GM18517 (cell line): ENCODE measurements at regions not wholly inside any gene's neighbourhood (a gene's known extent, or its start where the extent isn't known, plus 50 kb on each side); places are given as distances from the start of the nearest gene placed in this dataset.

ENCODE experiments used
- ATAC-seq: cut with Tn5 transposase; IDR thresholded peaks from one replicate; pipeline ENCODE4 v1.9.1; 2021; ENCODE audit warnings: mild to moderate bottlenecking, moderate library complexity; ENCODE audit not compliant: unreplicated experiment

DNA sequence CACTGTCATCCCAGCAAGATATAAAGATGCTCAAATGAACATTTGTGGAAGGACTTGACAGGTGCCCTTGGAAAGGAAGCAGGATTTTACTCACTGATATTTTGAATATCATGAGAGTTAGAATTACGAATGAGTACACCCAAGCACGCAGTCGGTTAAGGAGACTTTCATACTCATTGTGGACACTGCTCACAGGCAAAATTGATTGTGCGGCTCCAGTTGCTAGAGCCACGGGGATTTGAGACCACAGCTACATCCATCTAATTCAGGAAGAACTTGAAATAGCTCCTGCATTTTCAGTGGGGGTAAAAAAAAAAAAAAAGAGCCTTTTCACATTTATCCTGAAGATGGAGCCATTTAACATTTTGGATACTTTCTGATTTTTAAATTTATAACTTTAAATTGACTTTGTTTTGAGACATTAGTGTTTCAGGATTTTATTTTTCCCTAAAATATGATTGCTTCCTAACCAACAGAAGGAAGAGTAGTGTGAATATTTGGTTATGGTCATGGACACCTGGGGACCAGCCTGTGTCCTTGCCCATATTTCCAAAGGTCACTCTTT, 1080.1 kb upstream of the EEF2KMT start:
- no peak for ATAC-seq

DNA sequence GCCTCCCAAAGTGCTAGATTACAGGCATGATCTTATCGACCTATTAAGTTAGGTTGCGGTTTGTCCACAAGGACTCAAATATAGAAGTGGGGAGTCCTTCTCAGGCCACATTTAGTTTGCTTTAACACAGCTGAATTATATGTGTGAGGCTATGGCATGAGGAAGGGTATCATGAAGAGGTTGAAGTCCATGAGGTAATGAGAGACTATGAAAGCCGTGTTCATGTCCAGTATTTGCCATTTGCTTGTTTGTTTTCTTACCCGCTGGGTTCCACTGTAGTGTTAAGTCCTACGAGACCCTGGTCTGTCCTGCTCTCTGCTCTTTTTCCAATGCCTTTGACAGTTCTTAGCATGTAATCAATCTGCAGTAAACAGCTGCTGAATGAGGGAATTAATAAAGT, 1072.4 kb upstream of the EEF2KMT start:
- no peak for ATAC-seq

DNA sequence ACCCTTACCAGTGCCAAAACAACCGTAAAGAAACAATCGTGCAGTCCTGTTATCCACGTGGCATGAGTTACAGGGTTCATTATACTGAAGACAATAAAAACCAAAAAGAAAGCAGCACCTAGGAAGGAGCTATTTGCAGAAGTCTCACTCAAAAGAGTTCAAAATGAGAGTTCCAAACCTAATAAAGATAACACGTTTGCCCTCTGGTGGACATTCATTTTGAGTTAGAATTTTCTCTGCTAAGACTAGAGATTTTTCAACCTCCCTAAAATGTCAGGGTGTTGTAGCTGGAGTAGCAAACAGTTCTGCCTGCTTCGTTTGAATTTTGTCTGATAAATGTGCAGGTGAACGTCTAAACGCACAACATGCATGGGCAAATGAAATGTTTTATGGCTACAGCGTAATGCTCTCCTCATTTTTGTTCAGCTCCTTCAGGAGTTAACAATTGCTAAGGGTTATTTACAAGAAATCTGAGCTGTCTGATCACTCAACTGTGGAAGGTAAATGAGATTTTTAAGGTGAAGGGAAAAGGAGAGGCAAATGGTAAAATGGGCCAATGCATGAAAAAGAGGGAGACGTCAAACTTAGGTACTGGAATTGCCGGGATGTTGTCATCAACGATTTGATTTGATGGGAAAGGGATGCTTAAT, 1067.9 kb upstream of the EEF2KMT start:
- no peak for ATAC-seq

DNA sequence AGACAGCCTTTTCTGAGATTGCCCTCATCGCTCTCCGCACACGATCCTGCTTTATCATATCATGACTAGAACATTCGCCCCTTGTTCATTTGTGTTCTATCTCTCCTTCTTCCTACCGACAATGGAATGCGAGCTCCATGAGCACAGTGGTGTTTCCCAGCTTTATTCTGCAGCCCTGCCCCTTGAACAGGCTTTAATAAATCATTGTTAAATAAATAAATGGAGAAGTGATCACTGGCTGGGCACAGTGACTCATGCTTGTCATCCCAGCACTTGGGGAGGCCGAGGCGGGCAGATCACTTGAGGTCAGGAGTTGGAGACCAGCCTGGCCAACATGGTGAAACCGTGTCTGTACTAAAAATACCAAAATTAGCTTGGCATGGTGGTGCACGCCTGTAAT, 1063.3 kb upstream of the EEF2KMT start:
- ATAC-seq = no peak

DNA sequence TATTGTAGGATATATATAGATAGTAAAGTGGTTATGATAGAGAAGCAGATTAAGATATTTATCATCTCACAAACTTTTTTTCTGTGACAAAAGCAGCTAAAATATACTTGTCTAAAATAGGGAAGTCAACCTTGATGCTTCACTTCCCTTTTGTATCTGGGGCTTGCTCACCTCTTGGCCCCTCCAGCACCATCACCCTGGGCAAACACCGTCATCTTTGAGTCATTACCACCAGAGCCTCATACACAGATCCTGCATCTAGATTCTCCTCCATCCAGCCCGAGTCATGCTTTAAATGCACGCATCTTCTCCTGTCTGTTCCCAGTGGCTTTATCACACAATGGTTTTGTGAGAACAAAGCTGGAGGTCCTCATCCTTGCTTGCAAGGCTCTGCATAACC, 1062.7 kb upstream of the EEF2KMT start:
- no peak for ATAC-seq

DNA sequence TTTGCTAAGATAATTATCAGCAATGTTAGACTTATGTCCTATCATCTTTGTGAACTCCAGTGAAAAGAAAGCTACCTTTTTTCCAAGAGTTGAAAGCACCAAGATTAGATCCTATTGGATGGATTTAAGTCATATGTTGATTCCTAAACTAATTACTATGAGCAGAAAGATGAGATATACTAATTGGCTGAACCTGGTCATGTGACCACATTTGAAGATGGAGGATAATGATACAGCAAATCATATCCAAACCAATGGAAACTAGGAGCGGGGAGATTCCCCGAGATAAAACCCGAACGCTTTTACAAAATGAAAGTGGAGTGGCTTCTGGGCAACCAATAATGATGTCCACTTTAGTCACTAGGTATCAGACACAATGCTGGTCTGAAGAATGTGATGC, 1060.2 kb upstream of the EEF2KMT start:
- ATAC-seq = no peak

DNA sequence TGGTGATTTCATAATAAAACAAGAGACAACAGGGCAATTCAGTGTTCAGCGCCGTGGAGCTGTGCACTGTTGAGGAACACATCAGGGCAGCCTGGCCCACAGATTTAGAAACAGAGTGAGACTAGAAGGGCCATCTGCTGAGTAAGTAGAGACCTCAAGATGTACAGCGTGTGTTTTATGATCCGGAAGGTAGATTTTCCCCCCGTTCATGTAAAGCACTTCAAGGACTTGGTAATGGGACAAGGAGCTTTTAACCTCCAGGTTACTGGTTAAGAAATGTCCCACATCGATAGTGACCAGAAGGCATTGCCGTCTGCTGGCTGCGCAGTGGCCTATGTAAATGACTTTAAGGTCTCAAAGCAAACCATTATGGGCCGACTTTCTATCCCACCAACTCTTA, 1057.7 kb upstream of the EEF2KMT start:
- no peak for ATAC-seq

DNA sequence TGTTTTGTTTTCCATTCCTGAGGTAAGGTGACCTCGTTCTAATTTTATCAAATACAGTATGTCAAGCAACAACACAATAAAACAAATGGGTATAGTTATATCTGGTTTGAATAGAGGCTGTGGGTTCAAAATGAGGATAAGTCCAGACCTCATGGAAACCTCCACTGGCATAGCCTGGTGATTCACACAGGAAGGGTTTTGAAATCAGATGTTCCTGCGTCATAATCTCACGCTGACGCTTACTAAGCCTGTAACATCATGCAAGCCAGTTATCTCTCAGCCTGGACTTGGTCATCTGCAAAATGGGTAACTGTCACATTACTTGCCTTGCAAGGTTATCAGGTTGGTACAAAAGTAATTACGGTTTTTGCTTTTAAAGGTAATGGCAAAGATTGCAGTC, 1056.3 kb upstream of the EEF2KMT start:
- no peak for ATAC-seq

DNA sequence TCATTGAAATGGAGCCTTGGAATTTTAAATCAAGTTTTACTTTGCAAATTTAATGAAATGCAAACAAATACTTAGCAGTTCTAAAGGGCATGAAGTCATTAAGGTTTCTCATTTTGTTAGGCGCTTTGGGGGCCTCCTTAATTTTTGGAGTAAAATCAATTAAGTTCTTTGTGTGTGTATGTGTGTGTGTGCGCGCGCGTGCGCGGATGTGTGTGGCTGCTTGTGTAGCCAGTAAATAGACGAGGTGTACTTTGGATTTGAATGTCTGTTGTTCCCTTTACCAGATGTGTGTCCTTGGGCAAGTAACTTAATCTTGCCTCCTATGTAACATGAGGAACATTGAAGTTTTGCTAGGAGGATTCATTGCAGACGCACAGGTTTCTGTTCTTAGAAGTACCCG, 1051.4 kb upstream of the EEF2KMT start:
- ATAC-seq = no peak

DNA sequence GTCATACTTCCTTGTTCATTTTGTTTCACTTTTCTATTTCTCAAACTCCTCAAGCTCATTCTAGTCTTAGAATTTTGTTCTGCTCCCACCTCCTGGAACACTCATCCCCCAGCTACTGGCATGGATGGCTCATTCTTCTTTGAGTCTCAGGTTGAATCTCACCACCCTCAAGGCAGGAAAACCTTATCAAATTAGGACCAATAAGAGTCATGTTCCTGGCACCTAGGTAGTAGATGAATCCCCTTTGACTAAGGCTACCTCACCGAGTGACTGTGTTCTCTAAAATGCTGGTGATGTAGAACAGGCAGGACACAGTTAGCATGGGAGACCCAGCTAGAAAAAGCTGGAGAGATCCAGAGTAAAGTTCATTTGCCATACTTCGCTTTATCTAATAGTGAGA, 1050.8 kb upstream of the EEF2KMT start:
- ATAC-seq = no peak

DNA sequence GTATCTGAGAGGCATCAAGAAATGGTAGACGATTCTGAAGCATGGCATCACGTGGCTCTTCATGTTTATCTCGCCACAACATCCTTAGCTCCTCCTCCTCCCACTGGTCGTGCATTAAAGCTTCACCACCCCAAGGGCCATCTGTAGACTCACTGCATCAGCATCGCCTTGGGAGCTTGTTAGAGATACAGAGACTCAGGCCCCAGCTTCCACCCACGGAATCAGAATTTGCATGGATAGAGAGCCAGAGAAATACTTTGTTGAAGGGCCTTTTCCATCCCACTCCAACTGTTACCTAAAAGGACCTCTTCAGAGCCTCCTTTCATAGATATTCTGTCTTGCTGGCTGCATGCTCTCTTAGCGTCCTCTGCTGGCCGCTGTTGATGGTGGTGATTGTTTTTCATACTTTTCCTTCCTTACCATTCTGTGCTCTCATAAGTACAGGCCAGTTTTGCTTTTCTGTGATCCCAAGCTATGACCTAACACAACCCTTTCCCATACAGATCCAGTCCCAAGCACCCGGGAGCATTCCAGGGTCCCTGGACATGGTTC, 1049.4 kb upstream of the EEF2KMT start:
- no peak for ATAC-seq

DNA sequence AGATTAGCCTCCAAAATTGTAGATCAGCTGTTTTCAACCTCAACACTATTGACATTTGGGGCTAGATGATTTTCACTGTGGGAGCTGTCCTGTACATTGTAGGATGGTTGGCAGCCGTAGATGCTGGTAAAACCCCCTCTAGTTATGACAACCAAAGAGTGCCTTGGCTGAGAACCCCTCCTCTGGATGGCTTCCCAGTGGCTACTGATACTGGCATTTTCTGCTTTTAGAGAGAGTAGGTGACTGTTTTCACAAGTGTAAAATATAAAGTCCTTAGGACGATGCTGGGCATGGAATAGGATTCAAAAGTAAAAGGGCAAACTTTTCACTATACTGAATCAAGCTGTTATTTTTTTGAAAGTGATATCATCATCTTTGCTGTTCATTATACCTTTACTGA, 1048.8 kb upstream of the EEF2KMT start:
- ATAC-seq = no peak

DNA sequence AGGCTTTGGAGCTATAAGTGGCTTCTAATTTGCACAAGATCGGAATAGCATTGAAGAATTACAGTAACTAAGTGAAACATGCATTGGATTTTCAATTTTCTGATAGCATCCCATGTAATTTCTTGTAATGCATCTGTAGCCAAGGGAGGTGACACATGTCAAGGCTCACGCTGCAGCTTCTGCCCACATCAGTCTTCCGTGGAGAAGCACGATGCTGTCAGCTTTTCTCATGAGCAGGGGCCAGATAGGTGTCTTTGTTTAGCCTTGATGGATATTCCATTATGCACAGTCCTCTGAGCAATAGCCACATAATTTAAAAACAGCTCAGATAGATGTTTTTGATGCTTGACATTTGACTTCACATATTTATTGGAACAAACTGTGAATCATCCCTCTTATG, 1046.9 kb upstream of the EEF2KMT start:
- no peak for ATAC-seq

DNA sequence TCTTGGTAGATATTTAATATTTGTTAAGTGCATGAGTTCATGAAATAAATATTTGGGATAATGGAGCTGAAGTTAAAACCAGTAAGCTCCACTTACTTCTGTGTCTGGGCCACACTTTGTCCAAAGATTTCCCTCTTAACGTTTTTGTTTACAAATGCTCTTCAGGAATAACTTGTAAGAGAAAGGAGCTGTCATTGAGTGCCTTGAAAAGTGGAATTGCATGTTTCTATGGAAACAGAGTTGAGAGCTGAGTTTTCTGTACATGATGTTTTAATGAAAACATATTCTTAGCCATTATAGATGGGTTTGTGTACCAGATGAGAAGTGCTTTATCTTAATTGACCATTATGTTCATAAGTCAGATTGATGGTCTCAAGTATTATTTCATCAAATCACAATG, 1045.4 kb upstream of the EEF2KMT start:
- ATAC-seq = no peak

DNA sequence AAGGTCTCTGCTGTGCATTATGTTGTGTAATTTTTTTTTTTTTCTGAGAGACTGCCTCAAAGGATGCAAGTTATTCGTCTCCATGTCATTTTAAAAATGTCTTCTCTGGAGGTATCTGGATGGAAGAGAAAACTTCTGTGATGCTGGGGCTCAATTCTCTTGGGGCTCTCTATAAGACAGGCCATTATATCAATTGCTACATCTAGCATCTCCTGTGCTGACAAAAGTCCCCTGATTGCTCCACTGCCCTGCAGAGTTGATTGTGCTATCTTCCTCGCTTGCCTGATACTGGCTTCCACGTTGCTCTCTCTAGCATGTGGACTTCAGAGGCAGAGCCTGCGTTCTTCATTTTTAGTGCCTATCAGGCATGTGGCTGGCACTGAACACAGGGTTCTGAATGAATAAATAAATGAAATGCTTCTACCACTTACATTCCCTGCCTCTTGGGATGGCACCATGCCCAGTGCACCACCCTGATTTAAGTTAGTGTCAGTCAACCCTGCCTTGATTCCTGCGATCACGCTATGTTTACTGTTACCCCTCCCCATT, 1035.5 kb upstream of the EEF2KMT start:
- ATAC-seq = no peak

DNA sequence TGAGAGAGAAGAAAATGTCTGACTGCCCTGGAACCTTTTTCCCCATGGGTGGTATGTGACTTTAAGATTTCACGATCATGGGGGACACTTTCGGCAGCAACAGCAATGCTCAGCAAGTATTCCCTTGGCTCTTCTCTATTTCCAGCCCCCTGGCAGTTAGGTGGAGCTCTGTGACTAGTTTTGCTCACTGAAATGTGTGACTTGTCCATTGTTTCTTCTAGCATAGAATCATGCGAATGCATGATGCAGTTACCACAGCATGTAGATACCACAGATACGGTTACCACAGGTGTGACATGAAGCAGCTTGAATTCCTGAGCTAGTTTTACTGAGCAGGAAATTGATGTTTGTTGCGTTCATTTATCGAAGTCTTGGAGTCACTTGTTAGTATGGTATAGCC, 1034.5 kb upstream of the EEF2KMT start:
- no peak for ATAC-seq

DNA sequence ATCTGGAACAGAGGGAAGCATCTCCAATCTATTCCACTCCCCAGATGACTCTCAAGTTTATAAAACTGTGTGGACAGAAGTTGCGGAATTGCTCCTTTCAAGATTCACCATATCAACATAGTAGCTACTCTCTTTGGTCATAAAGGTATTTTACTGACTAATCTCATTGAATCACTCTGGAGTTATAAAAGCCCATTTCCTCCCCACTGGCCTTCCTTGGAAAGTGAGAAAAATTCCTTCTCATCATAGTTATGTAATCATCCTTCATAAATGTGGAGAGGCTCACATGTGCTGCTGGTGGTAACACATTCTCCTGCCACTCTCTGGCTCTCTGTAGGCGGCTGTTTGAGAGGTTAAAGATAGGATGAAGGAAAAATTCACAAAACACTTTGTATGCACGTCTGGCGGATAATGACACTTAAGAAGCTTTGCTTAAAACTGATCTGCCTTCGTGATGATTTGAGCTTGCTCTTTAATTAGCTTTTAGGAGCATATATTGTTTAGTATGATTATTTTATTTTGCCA, 1034.0 kb upstream of the EEF2KMT start:
- no peak for ATAC-seq

DNA sequence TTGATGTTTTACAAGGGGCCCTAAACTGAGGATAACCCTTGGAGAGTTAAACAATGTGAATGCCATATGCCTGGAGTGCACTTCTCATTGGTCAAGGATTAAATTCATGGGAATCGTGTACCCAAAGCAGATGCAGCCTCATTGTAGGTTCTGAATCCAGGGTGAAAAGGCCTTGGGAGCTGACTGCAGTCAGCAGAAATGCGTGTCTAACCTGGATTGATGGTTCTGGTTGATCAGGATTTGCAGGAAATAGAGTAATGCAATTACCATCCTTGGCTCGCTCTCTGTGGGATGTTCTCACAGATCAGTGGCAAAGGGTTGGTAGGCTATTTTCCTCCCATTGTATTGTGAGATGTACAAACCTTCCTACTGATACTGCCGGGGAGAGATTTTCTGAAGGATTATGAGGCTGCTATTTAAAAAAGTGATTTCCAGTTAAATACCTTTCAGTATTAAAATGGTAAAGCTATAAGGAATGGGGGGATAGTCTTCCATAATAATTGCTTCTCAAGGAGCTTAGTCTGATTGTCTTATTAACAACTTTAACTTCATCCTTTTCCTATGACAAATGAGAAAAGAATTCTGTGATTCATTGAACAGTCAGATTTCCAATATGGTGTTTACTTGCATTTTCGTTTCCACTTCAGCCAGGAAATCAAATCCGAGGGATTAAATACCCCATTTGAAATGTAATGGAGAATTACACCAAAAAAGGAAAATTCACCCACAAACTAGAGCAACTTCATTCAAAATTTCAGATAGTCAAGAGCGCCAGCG, 1028.1 kb upstream of the EEF2KMT start:
- no peak for ATAC-seq

DNA sequence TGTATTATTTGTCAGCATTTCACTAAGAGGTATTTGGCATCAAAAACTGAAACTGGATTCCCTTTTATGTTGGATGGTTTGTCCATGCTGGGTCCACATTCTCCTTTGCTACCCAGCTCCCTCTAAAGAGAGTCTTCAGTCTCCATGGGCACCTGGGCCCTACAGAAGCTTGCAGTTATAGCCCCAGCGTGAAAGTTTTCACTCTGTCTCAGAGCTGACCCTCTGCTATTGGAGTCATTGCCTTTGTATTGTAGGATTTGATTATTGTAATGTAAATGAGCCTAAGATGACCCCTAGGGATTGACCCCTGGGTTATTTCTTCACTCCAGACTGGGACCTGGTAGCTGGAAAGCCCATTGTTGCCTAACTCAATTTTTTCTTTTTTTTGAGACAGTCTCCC, 1026.5 kb upstream of the EEF2KMT start:
- ATAC-seq = no peak

DNA sequence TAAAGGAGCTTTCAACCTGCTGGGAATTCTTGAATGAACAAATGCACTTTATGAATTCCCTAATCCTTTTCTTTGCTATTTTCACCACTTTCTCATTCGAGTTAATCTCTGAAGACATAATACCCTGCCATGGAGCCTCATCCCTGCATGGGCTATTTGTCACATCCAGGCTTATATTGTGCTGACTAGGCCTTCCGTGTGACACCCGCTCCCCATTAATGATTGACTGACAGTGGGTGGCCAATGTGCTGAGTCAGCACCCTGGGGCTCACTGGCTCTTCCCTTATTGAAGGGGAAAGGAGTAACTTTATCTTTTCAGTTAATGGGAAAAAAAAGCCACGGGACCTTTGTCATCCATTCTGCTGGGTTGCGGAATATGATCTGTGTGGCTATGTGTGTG, 1024.8 kb upstream of the EEF2KMT start:
- ATAC-seq = no peak

DNA sequence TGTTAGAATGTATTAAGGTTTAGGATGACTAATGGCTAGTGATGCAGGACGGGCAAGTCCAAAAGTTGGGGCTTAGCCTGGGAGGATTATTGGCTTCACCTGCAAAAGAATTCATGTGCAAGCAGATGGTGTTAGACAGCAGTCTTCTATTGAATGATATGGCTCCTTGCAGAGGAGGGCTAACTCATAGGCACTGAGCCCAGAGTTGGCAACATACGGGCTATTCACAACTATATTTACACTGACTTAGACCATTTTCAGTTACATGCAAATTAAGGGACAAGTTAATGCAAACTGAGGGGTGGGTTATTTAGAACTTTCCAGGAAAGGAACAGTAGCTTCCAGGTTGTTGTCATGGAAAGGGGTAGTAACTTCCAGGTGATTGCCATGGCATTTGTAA, 1017.1 kb upstream of the EEF2KMT start:
- no peak for ATAC-seq

DNA sequence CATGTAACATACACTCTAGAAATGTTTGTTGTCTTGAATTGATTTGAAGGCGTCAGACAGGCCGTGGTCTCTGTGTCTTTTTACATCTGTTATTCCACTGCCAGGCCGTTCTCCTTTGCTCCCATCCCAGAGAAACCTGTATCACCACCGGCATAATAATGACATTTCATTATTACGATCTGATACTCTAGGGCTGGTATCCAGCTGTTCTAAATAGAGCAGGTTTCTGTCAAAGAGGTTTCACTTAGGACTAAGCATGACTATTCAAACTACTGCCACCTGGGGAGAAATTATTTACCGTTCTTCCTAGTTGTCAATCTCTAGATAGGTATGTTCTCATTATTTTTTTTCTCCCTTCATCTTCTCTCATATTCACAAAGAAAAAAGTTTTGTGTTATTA, 1016.2 kb upstream of the EEF2KMT start:
- ATAC-seq = no peak
